ENCODE measurements at regions not wholly inside any gene's neighbourhood (a gene's known extent, or its start where the extent isn't known, plus 50 kb on each side); places are given as distances from the start of the nearest gene placed in this dataset.

DNA sequence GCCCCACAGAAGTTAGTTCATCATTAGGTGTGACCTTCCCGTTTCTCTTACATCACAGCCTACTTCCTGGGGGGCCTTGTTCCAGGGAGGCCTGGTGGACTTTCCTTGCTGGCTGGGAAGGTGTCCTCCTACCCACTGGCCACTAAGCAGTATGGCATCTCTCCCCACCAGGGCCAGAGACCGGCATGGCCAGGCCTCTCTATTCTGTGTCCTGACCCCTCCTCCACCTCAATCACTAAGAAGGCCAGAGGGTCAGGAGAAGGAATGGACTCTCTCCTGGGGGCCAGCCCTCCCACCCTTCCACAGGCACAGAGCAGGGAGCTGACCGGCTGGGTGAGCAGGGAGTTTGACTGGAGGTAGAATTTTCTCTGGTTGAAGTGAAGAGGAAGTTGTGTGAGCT lies 81.9 kb downstream of the PJA1 start:
- DNase-seq (ENCODE audit: low spot score), result no peak

DNA sequence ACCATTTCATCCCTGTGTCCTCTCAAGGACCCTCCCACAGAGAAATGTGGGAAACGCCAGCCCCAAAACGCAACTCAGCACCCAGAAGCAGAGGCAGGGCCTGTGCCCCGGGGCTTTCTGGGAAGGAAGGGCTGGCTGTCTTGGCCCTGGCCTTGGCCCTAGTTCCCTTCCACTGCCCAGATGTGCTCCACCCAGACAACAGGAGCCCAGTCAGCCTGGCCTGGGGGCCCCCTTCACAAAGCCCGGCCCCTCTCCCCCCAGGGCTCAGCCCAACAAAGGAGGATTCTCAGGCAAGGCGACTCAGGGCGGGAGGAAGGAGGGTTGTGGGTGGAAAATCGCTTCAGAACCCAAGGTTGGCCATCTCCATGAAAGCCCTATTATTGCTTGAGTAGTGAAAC lies 82.5 kb downstream of the PJA1 start:
- DNase-seq (ENCODE audit: low spot score), result no peak

DNA sequence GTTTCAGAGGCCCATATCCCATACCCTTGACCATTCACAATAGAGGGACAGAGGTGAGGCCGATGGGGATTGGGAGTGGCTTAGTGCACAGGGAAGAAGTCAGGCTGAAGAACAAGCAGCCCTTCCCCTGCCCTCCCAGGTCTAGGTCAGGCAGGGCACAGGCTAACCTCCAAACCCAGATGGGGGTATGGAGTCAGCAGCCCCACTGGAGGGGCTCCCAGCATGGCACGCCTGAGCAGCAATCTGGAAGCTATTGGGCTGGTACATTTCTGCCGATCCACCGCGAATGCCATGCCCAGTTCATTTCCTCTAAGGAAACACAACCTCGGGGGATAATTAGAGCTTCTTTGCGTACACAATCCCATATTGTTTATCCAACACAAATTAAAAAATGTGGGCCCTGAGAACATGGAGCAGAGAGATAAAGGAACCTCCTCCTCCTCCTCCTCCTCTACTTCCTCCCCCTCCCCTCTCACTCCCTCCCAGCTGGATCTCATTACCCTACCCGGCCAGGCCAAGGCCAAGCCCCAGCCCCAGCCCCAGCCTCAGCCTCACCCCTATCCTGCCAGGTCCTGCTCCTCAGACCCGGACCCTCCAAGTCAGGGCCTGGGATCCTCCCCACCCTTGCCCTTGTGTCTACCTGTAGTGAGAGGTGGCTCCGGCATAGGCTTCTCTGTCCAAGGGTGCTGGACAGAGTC lies 83.0 kb downstream of the PJA1 start:
- no peak for DNase-seq (ENCODE audit: low spot score)

DNA sequence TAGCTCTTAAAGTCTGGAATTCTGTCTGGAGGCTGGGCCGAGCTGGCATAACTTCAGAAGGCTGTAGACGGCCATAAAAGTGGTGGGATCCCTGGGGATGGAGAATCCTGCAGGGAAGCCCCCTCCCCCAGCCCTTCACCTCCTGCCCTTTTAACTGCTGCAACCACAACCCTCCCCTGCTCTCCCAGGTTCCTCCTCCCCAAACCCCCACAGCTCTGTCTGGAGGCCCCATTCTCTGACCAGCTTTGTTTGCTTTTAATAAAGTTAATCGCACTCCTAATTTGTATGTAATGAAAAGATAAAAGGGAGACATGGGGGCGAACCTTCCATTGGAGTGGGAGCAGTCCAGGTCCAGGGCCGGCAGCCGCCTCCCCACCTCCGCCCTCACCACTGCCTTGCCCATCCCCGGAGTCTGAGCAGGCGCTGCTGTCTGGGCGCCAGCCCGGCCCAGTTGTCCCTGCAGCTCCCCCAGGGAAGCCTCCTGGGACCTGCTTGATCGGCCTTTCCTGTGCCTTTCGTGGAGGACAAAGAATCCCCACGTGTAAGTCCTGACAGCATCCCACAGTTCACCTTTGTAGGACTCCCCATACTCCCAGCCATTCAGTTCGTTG lies 84.3 kb downstream of the PJA1 start:
- no peak for DNase-seq (ENCODE audit: low spot score)

DNA sequence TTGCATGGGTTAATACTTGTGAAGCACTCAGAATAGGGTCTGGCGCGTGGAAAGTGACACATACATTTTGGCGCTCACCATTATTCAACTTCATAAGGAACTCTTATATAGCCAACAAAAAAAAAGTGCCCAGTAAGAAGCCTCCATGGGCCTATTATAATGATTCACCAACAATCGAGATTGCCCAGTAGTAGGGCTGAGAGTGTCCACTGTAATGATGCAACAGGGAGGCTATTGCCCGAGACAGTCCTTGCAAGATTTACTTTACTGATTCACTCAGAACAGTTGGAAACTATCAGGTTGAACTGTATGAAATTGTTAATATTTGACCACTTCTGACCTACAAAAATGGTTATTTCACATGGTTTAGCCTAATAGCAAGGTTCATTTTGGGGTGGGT lies 86.0 kb downstream of the PJA1 start:
- DNase-seq (ENCODE audit: low spot score), result no peak

DNA sequence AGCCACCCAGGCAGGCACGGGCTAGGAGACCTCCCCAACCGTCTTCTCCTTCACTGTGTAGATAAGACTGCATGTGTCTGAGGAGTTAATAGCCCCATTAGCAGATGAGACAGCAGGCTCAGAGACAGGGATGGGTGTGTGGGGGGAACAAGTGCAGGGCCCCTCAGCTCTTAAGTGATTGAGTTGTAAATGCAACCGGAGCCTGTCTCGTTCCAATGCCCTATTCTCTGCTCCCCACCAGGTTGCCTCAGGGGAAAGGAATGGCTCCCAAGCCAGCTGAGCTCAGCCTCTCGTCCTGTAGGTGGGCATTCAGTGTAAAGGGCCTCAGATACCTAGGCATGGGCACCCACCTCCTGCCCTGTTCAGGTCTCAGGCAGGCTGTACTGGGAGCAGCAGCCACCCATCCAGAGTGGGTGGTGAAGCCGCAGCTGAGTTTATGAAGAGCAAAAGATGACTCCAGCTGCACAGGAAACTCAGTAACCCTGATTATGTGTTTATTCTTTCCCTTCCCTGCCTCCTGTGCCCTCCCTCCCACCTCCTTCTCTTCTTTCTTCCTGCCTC lies 87.3 kb downstream of the PJA1 start:
- DNase-seq (ENCODE audit: low spot score), result no peak

DNA sequence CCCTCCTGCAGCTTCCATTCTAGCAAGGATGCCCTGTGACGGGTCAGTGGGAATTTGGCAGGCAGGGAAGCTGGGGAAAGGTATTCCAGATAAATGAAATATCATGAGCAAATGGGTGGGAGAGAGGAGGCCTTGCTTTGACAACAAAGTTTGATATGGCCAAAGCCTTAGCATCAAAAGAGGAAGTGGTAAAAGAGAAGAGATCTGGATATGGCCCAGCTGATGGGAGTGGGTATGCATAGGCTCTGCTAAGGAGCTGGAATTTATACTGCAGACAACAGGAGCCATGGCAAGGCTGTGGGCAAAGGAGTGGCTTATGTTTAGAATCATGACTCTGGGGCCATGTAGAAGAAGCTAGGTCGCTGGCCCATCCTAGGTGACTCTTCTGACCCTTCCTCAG lies 89.2 kb downstream of the PJA1 start:
- DNase-seq (ENCODE audit: low spot score), result no peak

DNA sequence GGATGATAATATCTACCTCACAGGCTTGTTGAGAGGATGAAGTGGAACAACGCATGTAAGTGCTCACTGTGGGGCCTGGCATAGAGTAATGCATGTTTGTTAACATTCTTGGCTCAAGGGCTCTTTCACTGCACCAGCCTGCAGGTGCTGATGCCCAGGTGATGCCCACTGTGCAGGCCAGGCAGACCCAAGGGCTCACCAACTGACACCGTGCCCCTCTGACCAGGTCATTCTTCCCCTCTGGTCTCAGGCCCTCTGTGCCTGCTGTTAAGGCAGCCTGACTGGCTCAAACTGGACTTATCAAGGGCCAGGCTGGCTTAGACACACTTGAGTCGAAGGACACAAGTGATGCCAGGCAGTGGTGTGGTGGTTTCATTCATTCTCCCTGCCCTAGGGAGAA lies 90.5 kb downstream of the PJA1 start:
- no peak for DNase-seq (ENCODE audit: low spot score)

DNA sequence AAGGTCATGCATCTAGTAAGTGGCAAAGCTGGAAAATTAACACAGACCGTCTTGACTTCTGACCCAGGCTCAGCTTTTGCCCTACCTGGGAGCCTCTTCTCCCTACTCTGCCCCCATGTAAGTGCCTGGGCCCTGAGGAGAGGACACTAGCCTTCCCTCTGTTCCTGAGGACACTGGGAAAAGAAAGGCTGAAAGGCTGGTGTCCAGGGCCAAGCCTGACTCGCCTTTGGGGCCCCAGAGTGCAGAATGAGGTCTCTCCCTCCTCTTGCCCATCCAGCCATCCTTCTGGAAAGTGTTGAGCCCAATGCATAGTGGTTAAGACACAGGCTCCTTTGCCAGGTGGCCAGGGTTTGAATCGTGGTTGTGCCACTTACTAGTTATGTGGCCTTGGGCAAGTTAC lies 91.5 kb downstream of the PJA1 start:
- DNase-seq (ENCODE audit: low spot score), result no peak

DNA sequence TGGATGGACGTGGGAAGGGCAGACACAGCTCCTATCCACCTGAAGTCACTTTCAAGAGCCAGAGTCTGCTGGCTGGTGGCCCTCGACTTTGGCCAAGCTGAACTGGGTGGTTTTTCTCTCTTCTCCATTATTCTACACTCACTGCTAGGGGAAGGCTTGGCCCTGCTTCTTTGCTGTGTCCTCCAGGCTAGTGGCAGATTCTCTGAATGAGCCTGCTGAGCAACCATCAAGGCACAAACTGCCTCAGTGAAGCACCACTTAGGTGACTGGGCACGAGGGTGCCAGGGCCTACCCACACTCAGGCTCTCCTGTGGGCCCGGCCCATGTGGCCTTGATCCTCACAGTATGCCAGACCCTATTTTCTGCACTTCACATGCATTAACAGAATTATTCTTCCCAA lies 92.0 kb downstream of the PJA1 start:
- no peak for DNase-seq (ENCODE audit: low spot score)

DNA sequence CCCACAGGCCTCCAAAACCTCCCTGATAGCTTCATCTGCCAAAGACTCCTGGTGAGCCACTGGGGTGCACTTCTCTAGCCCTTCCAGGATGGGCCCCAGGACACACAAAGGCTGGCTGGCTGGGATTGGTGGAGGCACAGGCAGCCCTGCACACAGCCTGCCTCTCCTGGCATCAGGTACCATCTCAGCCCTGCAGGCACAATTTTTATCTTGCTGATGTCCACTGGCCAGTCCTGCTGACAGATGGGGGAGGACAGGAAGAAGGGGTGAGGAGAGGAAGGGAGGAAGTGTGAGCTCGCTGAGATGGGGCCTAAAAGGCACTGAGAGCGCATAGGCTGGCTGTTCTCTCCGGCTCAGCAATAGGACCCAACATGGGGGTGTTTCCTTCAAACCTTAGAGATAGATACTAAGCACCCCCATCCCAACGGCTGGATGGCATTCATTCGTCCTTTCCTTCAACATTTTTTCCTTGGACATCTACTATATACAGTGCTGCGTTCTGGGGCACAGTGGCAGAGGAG lies 92.7 kb downstream of the PJA1 start:
- DNase-seq (ENCODE audit: low spot score), result no peak

DNA sequence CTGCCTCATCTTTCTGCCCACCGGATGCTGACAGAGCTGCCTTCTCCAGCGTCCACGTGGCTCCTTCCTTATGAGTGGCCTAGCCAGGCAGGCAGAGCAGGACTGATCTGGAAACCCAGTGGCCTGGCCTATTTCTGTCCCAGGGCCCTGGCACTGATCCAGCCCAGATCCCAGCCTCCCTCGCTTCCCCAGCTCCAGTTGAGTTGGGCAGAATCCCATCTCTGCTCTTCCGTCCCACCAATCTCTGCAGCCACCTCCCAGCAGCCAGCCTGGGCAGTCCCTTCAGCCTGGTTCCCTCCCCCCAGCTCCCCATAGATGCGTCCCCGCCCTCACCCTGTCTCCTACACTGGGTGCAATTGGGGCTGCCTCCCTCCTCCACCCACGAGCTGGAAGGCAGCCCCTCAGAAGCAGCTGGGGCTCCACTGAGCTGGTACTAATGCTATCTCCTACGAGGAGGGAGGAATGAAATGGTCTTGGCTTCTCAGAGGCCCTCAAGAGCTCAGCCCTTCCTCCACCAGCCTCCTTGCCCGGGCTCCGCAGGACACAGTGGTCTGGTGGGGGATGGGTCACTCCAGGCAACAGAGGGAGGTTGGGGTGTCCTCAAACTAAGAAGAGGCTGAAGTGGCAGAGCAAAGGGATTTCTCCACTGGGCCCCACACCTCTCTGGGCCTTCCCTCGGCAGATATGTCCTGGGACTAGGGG lies 94.2 kb downstream of the PJA1 start:
- DNase-seq (ENCODE audit: low spot score), result no peak

DNA sequence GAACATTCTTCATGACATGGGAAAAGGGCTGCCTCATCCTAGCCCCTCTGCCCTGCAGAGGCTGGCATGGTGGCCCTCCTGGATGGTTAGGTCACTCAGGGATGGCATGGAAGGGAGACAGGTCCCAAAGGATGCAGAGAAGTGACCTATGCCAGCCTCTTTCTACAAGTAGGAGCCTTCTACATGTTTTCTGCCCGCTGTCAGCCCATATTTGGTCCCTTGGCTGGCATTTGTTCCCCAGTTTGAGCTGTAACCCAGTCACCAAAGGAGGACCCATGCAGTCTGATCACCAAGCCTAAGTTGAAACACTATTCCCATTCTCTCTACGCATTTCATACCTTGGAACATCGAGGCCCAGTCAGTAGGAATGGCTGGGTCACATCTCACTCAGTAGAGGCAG lies 95.4 kb downstream of the PJA1 start:
- no peak for DNase-seq (ENCODE audit: low spot score)

DNA sequence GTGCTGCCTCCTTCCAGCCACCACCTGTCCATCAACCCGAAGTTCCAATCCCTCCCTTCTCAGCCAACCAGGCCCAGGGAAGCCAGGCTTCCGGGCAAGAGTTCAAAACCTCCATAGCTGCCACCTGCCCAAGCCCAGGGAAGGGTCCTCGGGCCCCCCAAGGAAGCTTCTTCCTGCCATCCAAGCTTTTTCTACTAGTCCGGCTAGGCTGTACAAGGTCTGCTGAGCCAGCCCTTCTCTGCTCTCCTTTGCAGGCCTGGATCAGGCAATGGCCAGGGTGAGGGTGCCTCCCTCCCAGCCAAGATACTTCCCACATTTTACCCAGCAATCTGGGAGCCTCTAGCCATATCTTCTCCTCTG lies 96.2 kb downstream of the PJA1 start:
- no peak for DNase-seq (ENCODE audit: low spot score)

DNA sequence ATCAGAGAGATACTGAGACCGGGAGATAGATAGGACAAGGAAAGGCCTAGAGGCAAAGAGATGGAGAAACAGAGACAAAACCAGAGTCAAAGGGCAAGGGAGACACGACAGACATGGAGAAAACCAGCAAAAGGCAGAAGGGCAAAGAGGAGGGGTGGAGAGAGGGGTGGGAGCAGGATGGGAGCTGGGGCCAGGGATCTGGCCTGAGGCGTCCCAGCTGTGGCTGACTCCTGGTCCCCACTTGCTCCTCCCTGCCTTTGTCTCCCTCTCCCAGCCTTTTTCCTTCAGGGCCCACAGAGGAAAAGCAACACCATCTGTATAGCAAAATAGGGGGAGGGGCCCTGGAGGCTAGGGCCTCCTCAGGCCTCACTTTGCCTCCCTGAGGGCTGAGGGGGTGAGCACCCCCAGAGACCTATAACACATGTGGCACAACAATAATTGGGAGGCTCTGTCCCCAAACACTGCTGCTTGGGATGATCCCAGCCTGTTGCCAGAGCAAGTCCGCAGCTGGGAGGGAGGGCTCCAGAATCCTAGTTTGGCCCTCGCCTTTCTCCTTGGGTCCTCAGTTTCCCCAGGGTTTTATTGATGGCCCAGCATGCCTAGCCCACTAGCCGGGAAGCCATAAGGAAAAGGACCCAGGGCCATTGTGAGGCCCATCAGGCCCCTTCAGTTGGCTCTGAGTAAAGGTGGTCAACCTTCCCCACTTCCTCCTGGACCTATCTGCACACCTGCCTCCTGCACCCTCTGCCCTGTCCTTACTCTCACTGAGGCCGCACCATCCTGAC lies 96.8 kb downstream of the PJA1 start:
- DNase-seq (ENCODE audit: low spot score), result no peak

DNA sequence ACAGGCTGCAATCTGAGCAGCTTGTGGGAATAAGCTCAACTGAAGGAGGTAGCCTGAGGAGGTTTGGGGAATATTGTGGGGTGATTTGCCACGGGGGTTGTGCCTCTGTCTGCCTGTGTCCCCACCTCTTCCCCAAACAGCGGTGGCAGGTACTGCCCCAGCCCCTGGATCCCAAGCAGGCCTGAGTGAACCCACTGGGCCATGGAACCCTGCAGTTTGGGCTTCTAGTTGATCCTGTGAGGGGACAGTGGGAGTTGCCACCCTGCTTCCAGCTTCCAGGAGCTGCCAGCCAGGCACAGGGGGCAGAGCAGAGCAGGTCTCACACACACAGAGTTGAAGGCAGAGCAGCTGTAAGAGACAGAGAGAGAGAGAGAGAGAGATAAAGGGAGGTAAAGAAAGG lies 97.4 kb downstream of the PJA1 start:
- no peak for DNase-seq (ENCODE audit: low spot score)

DNA sequence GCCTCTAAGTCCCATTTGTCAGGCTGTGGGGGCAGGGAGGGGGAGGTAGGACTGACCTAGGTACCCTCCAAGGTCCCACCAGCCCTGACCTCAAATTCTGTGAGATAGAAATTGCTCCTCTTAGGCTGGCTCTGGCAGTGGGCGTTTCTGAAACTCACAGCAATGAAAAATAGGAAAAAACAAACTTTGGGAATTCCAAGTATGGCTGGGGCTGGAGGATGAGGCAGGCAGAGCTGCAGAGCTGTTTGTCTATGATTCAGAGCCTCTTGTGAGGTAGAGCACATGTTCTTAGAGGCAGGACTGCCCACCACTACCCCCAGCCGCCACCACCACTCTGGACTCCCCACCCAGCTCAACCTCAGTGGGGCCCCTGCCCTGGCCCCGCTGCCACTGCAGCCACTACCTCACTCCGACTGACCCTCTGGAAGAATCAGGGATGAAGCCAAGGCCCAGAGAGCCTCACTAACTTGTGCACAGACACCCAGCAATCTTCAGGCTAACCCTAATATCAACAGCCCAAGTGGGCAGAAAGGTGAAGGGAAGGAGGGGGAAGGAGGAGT lies 98.2 kb downstream of the PJA1 start:
- DNase-seq (ENCODE audit: low spot score), result no peak

DNA sequence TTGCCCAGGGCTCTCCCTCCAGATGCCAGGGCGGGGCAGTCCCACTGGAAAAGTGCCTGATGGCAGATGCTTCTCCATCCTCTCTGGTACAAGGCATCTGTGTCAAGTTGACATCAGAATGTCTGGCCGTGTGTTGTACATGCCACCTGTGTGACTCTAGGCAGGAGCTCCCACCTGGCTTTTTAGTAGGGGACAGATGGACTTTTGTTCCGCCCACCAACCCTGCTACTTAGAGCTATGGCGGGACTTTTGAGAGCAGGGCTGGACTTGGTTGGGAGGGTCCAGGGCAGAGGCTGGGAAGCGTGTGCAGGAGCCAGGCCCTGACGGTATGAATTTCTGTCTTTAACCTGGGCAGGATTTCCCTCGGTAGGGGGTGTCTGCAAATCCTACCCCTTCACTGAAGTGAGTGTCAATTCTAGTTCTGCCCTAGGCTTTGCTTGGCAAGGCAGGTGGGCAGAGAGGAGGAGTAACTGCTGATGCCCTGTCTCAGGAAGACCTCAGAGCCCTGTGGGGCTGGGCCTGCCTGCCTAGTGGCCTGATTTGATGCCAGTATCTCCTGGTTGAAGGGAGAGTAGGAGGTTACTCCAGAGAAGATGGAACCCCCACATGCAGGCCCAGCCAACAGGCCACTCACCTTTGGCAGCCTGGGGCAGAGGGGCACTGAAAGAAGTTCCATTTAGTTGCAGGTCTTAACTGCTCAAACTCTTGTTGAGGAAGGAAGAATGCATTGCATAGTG lies 99.1 kb downstream of the PJA1 start:
- no peak for DNase-seq (ENCODE audit: low spot score)

DNA sequence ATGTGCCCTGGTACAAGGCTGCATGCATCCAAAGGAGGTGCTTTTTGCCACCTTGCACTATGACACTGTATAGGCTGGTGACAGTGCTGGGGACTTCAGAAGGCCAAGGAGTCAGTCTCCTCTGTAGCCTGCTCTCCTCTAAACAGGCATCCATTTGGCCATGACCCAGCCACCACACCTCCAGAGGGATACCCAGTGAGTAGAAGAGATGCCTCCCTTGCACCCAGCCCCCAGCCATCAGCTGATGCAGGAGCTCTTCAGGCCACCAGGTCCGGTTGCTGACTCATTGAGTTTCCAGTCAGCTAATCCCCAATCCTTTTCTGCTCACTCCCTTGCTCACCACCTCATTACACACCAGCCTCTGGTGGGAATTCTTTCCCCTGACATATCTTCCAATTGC lies 99.8 kb downstream of the PJA1 start:
- no peak for DNase-seq (ENCODE audit: low spot score)

DNA sequence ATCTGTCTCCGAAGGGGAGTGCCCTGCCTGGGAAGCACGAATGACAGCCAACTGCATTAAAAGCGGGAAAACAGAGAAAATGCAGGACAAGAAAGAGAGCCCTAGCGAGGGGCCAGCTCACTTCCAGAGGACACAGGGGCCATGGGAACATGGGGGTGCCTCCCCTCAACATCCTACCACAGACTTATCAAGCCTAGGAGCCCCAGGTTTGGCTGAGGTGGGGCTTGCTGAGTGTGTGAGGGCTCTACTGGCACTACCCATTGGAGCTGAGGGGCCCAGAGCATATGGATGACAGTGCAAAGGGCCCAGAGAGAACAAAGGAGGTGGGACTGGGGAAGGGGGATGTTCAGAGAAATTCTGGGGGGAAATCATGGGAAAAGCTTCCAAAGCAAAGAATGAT lies 101.8 kb downstream of the PJA1 start:
- no peak for DNase-seq (ENCODE audit: low spot score)

DNA sequence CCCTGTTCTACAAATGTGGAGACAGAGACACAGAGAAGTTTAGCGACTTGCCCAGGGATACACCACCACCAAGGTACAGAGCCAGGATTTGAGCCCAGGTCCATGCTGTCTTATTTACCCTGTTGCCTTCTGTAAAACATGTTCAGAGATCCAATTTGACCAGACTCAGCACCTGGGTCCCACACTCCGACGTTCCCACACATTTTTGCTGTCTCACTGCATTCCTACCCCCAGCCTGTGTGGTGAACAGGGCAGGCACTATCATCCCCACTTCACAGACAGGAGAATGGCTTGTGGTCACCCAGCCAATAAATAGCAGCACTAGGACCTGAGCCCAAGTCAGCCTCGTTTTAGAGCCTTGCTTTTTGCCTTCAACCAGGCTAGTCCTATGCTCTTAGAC lies 102.8 kb downstream of the PJA1 start:
- no peak for DNase-seq (ENCODE audit: low spot score)
